GM21515 (cell line): ENCODE measurements at regions not wholly inside any gene's neighbourhood (a gene's known extent, or its start where the extent isn't known, plus 50 kb on each side); places are given as distances from the start of the nearest gene placed in this dataset.

Source experiments
- ATAC-seq: cut with Tn5 transposase; IDR thresholded peaks from one replicate; pipeline ENCODE4 v1.9.1; 2021; ENCODE audit not compliant: unreplicated experiment

GRCh38 chr2:176709149-176709951, 440.1 kb downstream of the MTX2 start:
- ATAC-seq: no peak

- no peak for ATAC-seq
Measured at GRCh38 chr2:176709991-176710390, 440.7 kb downstream of the MTX2 start.

- ATAC-seq: no peak
Measured at GRCh38 chr2:176710657-176711186, 441.5 kb downstream of the MTX2 start.

GRCh38 chr2:176725873-176726645, 456.8 kb downstream of the MTX2 start:
- no peak for ATAC-seq

- no peak for ATAC-seq
Measured at GRCh38 chr2:176727696-176728095, 458.5 kb downstream of the MTX2 start.

- no peak for ATAC-seq
Measured at GRCh38 chr2:176729706-176730569, 460.7 kb downstream of the MTX2 start.

GRCh38 chr2:176732780-176733179, 463.5 kb downstream of the MTX2 start:
- no peak for ATAC-seq

- ATAC-seq: no peak
Measured at GRCh38 chr2:176733698-176734430, 464.6 kb downstream of the MTX2 start.

- no peak for ATAC-seq
Measured at GRCh38 chr2:176734868-176735267, 465.6 kb downstream of the MTX2 start.

GRCh38 chr2:176742271-176742670, 470.3 kb upstream of the HNRNPA3 start:
- ATAC-seq: no peak

- ATAC-seq: no peak
Measured at GRCh38 chr2:176743671-176744070, 468.9 kb upstream of the HNRNPA3 start.

- no peak for ATAC-seq
Measured at GRCh38 chr2:176744146-176744545, 468.4 kb upstream of the HNRNPA3 start.

GRCh38 chr2:176745543-176746200, 466.9 kb upstream of the HNRNPA3 start:
- ATAC-seq: no peak

- no peak for ATAC-seq
Measured at GRCh38 chr2:176746411-176746810, 466.2 kb upstream of the HNRNPA3 start.

GRCh38 chr2:176747506-176747905, 465.1 kb upstream of the HNRNPA3 start:
- ATAC-seq: no peak

- no peak for ATAC-seq
Measured at GRCh38 chr2:176747928-176748327, 464.7 kb upstream of the HNRNPA3 start.

GRCh38 chr2:176748662-176749061, 463.9 kb upstream of the HNRNPA3 start:
- ATAC-seq: no peak

GRCh38 chr2:176751314-176752227, 461.0 kb upstream of the HNRNPA3 start:
- no peak for ATAC-seq

GRCh38 chr2:176752295-176752694, 460.3 kb upstream of the HNRNPA3 start:
- ATAC-seq: no peak
